Neural cell (in vitro differentiated cells): ENCODE measurements at regions not wholly inside any gene's neighbourhood (a gene's known extent, or its start where the extent isn't known, plus 50 kb on each side); places are given as distances from the start of the nearest gene placed in this dataset.

Source experiments
- H2AFZ ChIP-seq: fragments of 200-600, 300-800 bp; sonication (generic), shearing (Covaris generic); 2 replicates; pipeline ENCODE4 v1.6.0; 2014; ENCODE audit warnings: low read depth, mild to moderate bottlenecking, antibody characterized with exemption, low read length, moderate library complexity
- H3F3A ChIP-seq: fragments of 200-600 bp; shearing (Covaris generic); 2 replicates; pipeline ENCODE4 v1.6.1; 2016; ENCODE audit warnings: mild to moderate bottlenecking, moderate library complexity, mixed read lengths, antibody characterized with exemption, low read length; ENCODE audit not compliant: insufficient read depth, poor library complexity, severe bottlenecking
- H3K27ac ChIP-seq: fragments of 200-600, 300-800 bp; sonication (generic), shearing (Covaris generic); 2 replicates; pipeline ENCODE4 v1.5.1; 2014; ENCODE audit warnings: mild to moderate bottlenecking, low read length, moderate library complexity
- H3K27me3 ChIP-seq: fragments of 300-800, 200-600 bp; sonication (generic), shearing (Covaris generic); 2 replicates; pipeline ENCODE4 v1.6.0; 2014; ENCODE audit warnings: mild to moderate bottlenecking, low read depth, low read length, moderate library complexity; ENCODE audit not compliant: insufficient read depth
- H3K36me3 ChIP-seq: fragments of 300-800, 200-600 bp; sonication (generic), shearing (Covaris generic); 2 replicates; pipeline ENCODE4 v1.5.1; 2014; ENCODE audit warnings: mild to moderate bottlenecking, antibody characterized with exemption, low read length, moderate library complexity; ENCODE audit not compliant: insufficient read depth
- H3K4me2 ChIP-seq: fragments of 300-800, 200-600 bp; sonication (generic), shearing (Covaris generic); 2 replicates; pipeline ENCODE4 v1.6.0; 2014; ENCODE audit warnings: mild to moderate bottlenecking, low read length
- H3K4me3 ChIP-seq: fragments of 300-800, 200-600 bp; sonication (generic), shearing (Covaris generic); 2 replicates; pipeline ENCODE4 v1.5.1; 2014; ENCODE audit warnings: mild to moderate bottlenecking, low read length, moderate library complexity
- H3K79me2 ChIP-seq: fragments of 200-600 bp; shearing (Covaris generic); replicated peaks from 2 replicates; pipeline ENCODE4 v1.6.0; 2014; ENCODE audit warnings: mild to moderate bottlenecking, low read length, moderate library complexity; ENCODE audit not compliant: insufficient read depth
- H3K9ac ChIP-seq: fragments of 300-800, 200-600 bp; sonication (generic), shearing (Covaris generic); 2 replicates; pipeline ENCODE4 v1.6.1; 2016; ENCODE audit warnings: mild to moderate bottlenecking, low read length, mixed read lengths
- H3K9me2 ChIP-seq: fragments of 200-600 bp; shearing (Covaris generic); 2 replicates; pipeline ENCODE4 v1.6.1; 2016; ENCODE audit warnings: mild to moderate bottlenecking, low read length, mixed read lengths; ENCODE audit not compliant: insufficient read depth
- H3K9me3 ChIP-seq: fragments of 200-600, 300-800 bp; sonication (generic), shearing (Covaris generic); 2 replicates; pipeline ENCODE4 v1.6.1; 2016; ENCODE audit warnings: mild to moderate bottlenecking, mixed run types, low read length, moderate library complexity, mixed read lengths
- H4K20me1 ChIP-seq: fragments of 200-600 bp; shearing (Covaris generic); 2 replicates; pipeline ENCODE4 v1.6.1; 2016; ENCODE audit warnings: mild to moderate bottlenecking, mixed run types; ENCODE audit not compliant: insufficient read depth
- EP300 ChIP-seq: fragments of 450-650 bp; conservative IDR thresholded peaks from 2 replicates; pipeline ENCODE4 v1.6.1; 2014; ENCODE audit warnings: antibody characterized with exemption, mild to moderate bottlenecking, moderate library complexity; ENCODE audit not compliant: poor library complexity, severe bottlenecking
- EZH2 ChIP-seq: fragments of 200-600, 300-800 bp; shearing (Covaris generic), sonication (generic); IDR thresholded peaks from 2 replicates; pipeline ENCODE4 v1.6.1; 2014; ENCODE audit warnings: antibody characterized with exemption, low read length, borderline replicate concordance, mild to moderate bottlenecking; ENCODE audit not compliant: insufficient read depth, poor library complexity, severe bottlenecking
- MXI1 ChIP-seq: fragments of 450-650 bp; conservative IDR thresholded peaks from 2 replicates; pipeline ENCODE4 v1.6.1; 2014; ENCODE audit warnings: antibody characterized with exemption, mild to moderate bottlenecking; ENCODE audit not compliant: poor library complexity, severe bottlenecking
- POLR2AphosphoS5 ChIP-seq: IDR thresholded peaks from 2 replicates; pipeline ENCODE4 v1.6.1; 2012
- RAD21 ChIP-seq: fragments of 450-650 bp; conservative IDR thresholded peaks from 2 replicates; pipeline ENCODE4 v1.6.1; 2014; ENCODE audit warnings: antibody characterized with exemption, mild to moderate bottlenecking, moderate library complexity
- SMC3 ChIP-seq: fragments of 450-650 bp; conservative IDR thresholded peaks from 2 replicates; pipeline ENCODE4 v1.6.1; 2014; ENCODE audit warnings: antibody characterized with exemption, mild to moderate bottlenecking, moderate library complexity; ENCODE audit not compliant: poor library complexity
- TAF1 ChIP-seq: IDR thresholded peaks from 2 replicates; pipeline ENCODE4 v1.6.1; 2012; ENCODE audit warnings: low read depth
- TF ChIP-seq, protein P1 (sequence below): IDR thresholded peaks from 2 replicates; pipeline ENCODE4 v1.6.1; 2012; ENCODE audit warnings: borderline replicate concordance
- TF ChIP-seq, protein P2 (sequence below): fragments of 450-650 bp; IDR thresholded peaks from 2 replicates; pipeline ENCODE4 v1.5.1; 2014; ENCODE audit warnings: antibody characterized with exemption, mild to moderate bottlenecking, moderate library complexity; ENCODE audit not compliant: poor library complexity, severe bottlenecking

DNA sequence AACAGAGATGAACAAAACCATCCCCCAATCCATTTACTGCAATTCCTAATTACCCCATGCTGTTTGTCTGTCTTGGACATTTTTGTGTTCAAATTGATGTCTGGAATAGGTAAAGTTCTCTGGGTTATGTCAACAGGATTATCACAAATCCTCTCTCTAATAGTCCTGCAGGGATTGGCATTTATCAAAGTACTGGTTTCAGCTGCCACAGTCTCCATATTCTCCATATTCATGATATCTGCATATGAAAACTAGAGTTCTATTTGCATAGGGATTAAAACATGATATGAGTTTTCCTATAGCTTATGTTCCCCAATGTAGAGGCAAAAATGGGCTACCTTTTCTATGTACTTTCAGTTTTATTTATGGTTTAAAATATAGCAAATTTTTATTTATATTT, 355.8 kb downstream of the ADRA2A start:
- Histone ChIP-seq H3K27ac (no peak overlapping the region), H3F3A (no peaks in the 10 kb centered on the region), H2AFZ (no peak overlapping the region), H3K9me2 (no peaks in the 10 kb centered on the region), H4K20me1 (no peaks in the 10 kb centered on the region), H3K27me3 (no peaks in the 10 kb centered on the region), H3K9ac (no peak overlapping the region), H3K79me2 (no peaks in the 10 kb centered on the region), H3K9me3 (no peaks in the 10 kb centered on the region), H3K4me2 (no peak overlapping the region), H3K4me3 (no peak overlapping the region), H3K36me3 (no peaks in the 10 kb centered on the region)
- TF ChIP-seq, protein P1, sequence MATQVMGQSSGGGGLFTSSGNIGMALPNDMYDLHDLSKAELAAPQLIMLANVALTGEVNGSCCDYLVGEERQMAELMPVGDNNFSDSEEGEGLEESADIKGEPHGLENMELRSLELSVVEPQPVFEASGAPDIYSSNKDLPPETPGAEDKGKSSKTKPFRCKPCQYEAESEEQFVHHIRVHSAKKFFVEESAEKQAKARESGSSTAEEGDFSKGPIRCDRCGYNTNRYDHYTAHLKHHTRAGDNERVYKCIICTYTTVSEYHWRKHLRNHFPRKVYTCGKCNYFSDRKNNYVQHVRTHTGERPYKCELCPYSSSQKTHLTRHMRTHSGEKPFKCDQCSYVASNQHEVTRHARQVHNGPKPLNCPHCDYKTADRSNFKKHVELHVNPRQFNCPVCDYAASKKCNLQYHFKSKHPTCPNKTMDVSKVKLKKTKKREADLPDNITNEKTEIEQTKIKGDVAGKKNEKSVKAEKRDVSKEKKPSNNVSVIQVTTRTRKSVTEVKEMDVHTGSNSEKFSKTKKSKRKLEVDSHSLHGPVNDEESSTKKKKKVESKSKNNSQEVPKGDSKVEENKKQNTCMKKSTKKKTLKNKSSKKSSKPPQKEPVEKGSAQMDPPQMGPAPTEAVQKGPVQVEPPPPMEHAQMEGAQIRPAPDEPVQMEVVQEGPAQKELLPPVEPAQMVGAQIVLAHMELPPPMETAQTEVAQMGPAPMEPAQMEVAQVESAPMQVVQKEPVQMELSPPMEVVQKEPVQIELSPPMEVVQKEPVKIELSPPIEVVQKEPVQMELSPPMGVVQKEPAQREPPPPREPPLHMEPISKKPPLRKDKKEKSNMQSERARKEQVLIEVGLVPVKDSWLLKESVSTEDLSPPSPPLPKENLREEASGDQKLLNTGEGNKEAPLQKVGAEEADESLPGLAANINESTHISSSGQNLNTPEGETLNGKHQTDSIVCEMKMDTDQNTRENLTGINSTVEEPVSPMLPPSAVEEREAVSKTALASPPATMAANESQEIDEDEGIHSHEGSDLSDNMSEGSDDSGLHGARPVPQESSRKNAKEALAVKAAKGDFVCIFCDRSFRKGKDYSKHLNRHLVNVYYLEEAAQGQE, result no peak
- no peak for TF ChIP-seq EZH2
- TF ChIP-seq EP300, result no peak

- no peak overlapping the region for H3K4me2 ChIP-seq
- H3K27ac ChIP-seq, result no peak overlapping the region
- H3K9me3 ChIP-seq, result no peaks in the 10 kb centered on the region
- no peaks in the 10 kb centered on the region for H3K27me3 ChIP-seq
- TF ChIP-seq, protein P2, sequence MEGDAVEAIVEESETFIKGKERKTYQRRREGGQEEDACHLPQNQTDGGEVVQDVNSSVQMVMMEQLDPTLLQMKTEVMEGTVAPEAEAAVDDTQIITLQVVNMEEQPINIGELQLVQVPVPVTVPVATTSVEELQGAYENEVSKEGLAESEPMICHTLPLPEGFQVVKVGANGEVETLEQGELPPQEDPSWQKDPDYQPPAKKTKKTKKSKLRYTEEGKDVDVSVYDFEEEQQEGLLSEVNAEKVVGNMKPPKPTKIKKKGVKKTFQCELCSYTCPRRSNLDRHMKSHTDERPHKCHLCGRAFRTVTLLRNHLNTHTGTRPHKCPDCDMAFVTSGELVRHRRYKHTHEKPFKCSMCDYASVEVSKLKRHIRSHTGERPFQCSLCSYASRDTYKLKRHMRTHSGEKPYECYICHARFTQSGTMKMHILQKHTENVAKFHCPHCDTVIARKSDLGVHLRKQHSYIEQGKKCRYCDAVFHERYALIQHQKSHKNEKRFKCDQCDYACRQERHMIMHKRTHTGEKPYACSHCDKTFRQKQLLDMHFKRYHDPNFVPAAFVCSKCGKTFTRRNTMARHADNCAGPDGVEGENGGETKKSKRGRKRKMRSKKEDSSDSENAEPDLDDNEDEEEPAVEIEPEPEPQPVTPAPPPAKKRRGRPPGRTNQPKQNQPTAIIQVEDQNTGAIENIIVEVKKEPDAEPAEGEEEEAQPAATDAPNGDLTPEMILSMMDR, result no peak
- TF ChIP-seq POLR2AphosphoS5 (no peak), RAD21 (no peak), TAF1 (no peak), MXI1 (no peak), EP300 (no peak), SMC3 (no peak), EZH2 (no peak)
- TF ChIP-seq, protein P1, result no peak
- no peak overlapping the region for H3K4me3 ChIP-seq
- H3K9ac ChIP-seq, result no peak overlapping the region
- H3K36me3 ChIP-seq, result no peaks in the 10 kb centered on the region
- H3K79me2 ChIP-seq, result no peaks in the 10 kb centered on the region
- H2AFZ ChIP-seq, result no peak overlapping the region
- no peaks in the 10 kb centered on the region for H4K20me1 ChIP-seq
- no peaks in the 10 kb centered on the region for H3F3A ChIP-seq
- no peaks in the 10 kb centered on the region for H3K9me2 ChIP-seq
Observed at GRCh38 chr10:111435871-111436270, 359.0 kb downstream of the ADRA2A start.
